Endothelial cell of umbilical vein (primary cell): ENCODE measurements at regions not wholly inside any gene's neighbourhood (a gene's known extent, or its start where the extent isn't known, plus 50 kb on each side); places are given as distances from the start of the nearest gene placed in this dataset.

Experiments used
- BruUV-seq: library from RNA; stranded (reverse); fragments of 400-500 nt; replicated peaks from 2 replicates; lab custom pipeline; 2021; lab: Mats Ljungman, UMichigan
- CTCF ChIA-PET: fragments of 300-600, 350-600 bp; sonication (Branson Sonifier 250); formaldehyde crosslinking; loops from one replicate; lab custom pipeline; 2021; ENCODE audit warnings: antibody characterized with exemption, inconsistent platforms; lab: Charles Lee
- POLR2A ChIA-PET: fragments of 300-600, 350-600 bp; sonication (Branson Sonifier 250); formaldehyde crosslinking; loops from one replicate; lab custom pipeline; 2021; ENCODE audit warnings: antibody characterized with exemption, inconsistent platforms; lab: Charles Lee
- DNase-seq: peaks from one replicate; pipeline ENCODE4 v3.0.0-alpha.2; 2011; ENCODE audit warnings: low read depth, low spot score
- FAIRE-seq: peaks from 2 replicates; lab custom pipeline; 2011; peaks lifted over from hg19 to GRCh38; lab: Jason Lieb, UNC
- H2AFZ ChIP-seq: 2 replicates; pipeline ENCODE4 v1.6.0; 2012; ENCODE audit warnings: low read depth, low read length, control low read depth, inconsistent platforms
- H3K27ac ChIP-seq: 2 replicates; pipeline ENCODE4 v1.5.1; 2011; ENCODE audit warnings: low read depth, mild to moderate bottlenecking, control low read depth, low read length, moderate library complexity; ENCODE audit not compliant: insufficient read depth
- H3K27me3 ChIP-seq, 2 experiments: 2 replicates each; pipeline versions ENCODE4 v1.6.0 to v1.6.1; 2011; ENCODE audit warnings: low read length in 2 of 2, mixed read lengths in 1 of 2; ENCODE audit not compliant: control insufficient read depth in 2 of 2, insufficient read depth in 2 of 2
- H3K36me3 ChIP-seq, 2 experiments: 2 replicates in 1 of 2; 3 replicates in 1 of 2; pipeline ENCODE4 v1.5.1; 2011; ENCODE audit warnings: low read length in 2 of 2, mild to moderate bottlenecking in 1 of 2, moderate library complexity in 1 of 2; ENCODE audit not compliant: control insufficient read depth in 2 of 2, insufficient read depth in 2 of 2; ENCODE audit errors: extremely low read depth in 1 of 2
- H3K4me1 ChIP-seq: 3 replicates; pipeline ENCODE4 v1.5.1; 2011; ENCODE audit warnings: mild to moderate bottlenecking, low read length; ENCODE audit not compliant: control insufficient read depth, insufficient read depth; ENCODE audit errors: extremely low read depth
- H3K4me2 ChIP-seq: 2 replicates; pipeline ENCODE4 v1.6.1; 2011; ENCODE audit warnings: low read length, control low read depth, mixed read lengths; ENCODE audit not compliant: insufficient read depth
- H3K4me3 ChIP-seq, 3 experiments: fragments of 200-600 bp in 1 of 3; sonication (generic), shearing (Covaris generic) in 1 of 3; replicated peaks in 1 of 3; 2 replicates each; pipeline ENCODE4 v1.5.1; 2011 to 2016; ENCODE audit warnings: control low read depth in 3 of 3, low read length in 3 of 3, mild to moderate bottlenecking in 2 of 3, inconsistent platforms in 1 of 3, low read depth in 1 of 3, moderate library complexity in 1 of 3; ENCODE audit not compliant: insufficient read depth in 1 of 3
- H3K79me2 ChIP-seq: 2 replicates; pipeline ENCODE4 v1.6.0; 2012; ENCODE audit warnings: low read length, inconsistent platforms; ENCODE audit not compliant: control insufficient read depth, insufficient read depth
- H3K9ac ChIP-seq: replicated peaks from 2 replicates; pipeline ENCODE3; 2011; ENCODE audit warnings: low read length, control low read depth; ENCODE audit not compliant: insufficient read depth; ENCODE audit errors: extremely low read depth
- H3K9me1 ChIP-seq: replicated peaks from 3 replicates; pipeline ENCODE4 v1.6.0; 2011; ENCODE audit warnings: mild to moderate bottlenecking, low read length; ENCODE audit not compliant: control insufficient read depth, insufficient read depth; ENCODE audit errors: extremely low read depth
- H3K9me3 ChIP-seq: replicated peaks from 2 replicates; pipeline ENCODE4 v1.5.1; 2012; ENCODE audit warnings: low read length, inconsistent platforms; ENCODE audit not compliant: control insufficient read depth, insufficient read depth
- H4K20me1 ChIP-seq: replicated peaks from 2 replicates; pipeline ENCODE3; 2011; ENCODE audit warnings: mild to moderate bottlenecking, low read length; ENCODE audit not compliant: control insufficient read depth, insufficient read depth; ENCODE audit errors: extremely low read depth
- CTCF ChIP-seq, 2 donors: IDR thresholded peaks; 1 replicate in 1 of 2; 2 replicates in 1 of 2; pipeline ENCODE4 v1.5.1; 2011; ENCODE audit warnings: low read length in 2 of 2, mild to moderate bottlenecking in 2 of 2, moderate library complexity in 2 of 2, control low read depth in 1 of 2, inconsistent platforms in 1 of 2, low read depth in 1 of 2; ENCODE audit not compliant: insufficient read depth in 1 of 2; ENCODE audit errors: extremely low read depth in 1 of 2
- EZH2 ChIP-seq: IDR thresholded peaks from 2 replicates; pipeline ENCODE4 v1.6.1; 2012; ENCODE audit warnings: borderline replicate concordance, low read depth, mild to moderate bottlenecking, moderate library complexity, low read length, inconsistent platforms; ENCODE audit not compliant: severe bottlenecking
- FOS ChIP-seq: IDR thresholded peaks from 2 replicates; pipeline ENCODE4 v1.6.1; 2011; ENCODE audit warnings: mild to moderate bottlenecking, low read length, moderate library complexity, borderline replicate concordance; ENCODE audit not compliant: insufficient read depth
- GATA2 ChIP-seq: IDR thresholded peaks from 2 replicates; pipeline ENCODE4 v1.7.0; 2011; ENCODE audit warnings: low read depth, mild to moderate bottlenecking, moderate library complexity, mixed read lengths, low read length; ENCODE audit not compliant: insufficient read length, insufficient read depth
- JUN ChIP-seq: IDR thresholded peaks from 2 replicates; pipeline ENCODE4 v1.6.1; 2011; ENCODE audit warnings: borderline replicate concordance, low read depth; ENCODE audit not compliant: insufficient read length, insufficient read depth
- MAX ChIP-seq: IDR thresholded peaks from 2 replicates; pipeline ENCODE4 v1.6.1; 2011; ENCODE audit not compliant: insufficient read depth, insufficient read length
- MYC ChIP-seq: IDR thresholded peaks from one replicate; pipeline ENCODE4 v1.6.1; 2011; ENCODE audit warnings: mild to moderate bottlenecking, low read depth, low read length
- POLR2A ChIP-seq: IDR thresholded peaks from 2 replicates; pipeline ENCODE4 v1.6.1; 2012; ENCODE audit warnings: low read depth, mild to moderate bottlenecking, control low read depth, low read length
- POLR2AphosphoS5 ChIP-seq: IDR thresholded peaks from 2 replicates; pipeline ENCODE4 v1.6.1; 2012; ENCODE audit warnings: low read depth, mild to moderate bottlenecking, control low read depth, low read length, moderate library complexity; ENCODE audit not compliant: insufficient read depth
- dilution Hi-C: fragments of 300-500 bp; cut with MboI; formaldehyde crosslinking; loops from one replicate; pipeline ENCODE4 v1.15.0; 2019; ENCODE audit warnings: low sequenced_read_pairs; ENCODE audit not compliant: extremely low pct_ligation_motif_present
- intact Hi-C: fragments of 100-400 bp; cut with micrococcal nuclease; formaldehyde crosslinking; loops from one replicate; pipeline ENCODE4 v1.10.0; 2022

- dilution Hi-C loops (no loop called here), intact Hi-C loops (no loop called here)
- DNase-seq (no peak), FAIRE-seq (no peak)
- no peak overlapping the region for H3K4me2 ChIP-seq
- BruUV-seq, result no TSS peak
- H2AFZ ChIP-seq, result no peak overlapping the region
- no peaks in the 10 kb centered on the region for H3K36me3 ChIP-seq
- no peak overlapping the region for H3K27ac ChIP-seq
- no peaks in the 10 kb centered on the region for H3K27me3 ChIP-seq
- POLR2A ChIA-PET, result no interaction called here
- H4K20me1 ChIP-seq, result no peaks in the 10 kb centered on the region
- H3K9me1 ChIP-seq, result no peaks in the 10 kb centered on the region
- CTCF ChIA-PET, result no interaction called here
- TF ChIP-seq JUN (no peak), MYC (no peak), FOS (no peak), GATA2 (no peak), POLR2A (no peak), CTCF (IDR thresholded peaks at IDR 0.05; ENCODE audit: extremely low read depth in 1 of 2, insufficient read depth in 1 of 2, low read depth in 1 of 2, low read length in 2 of 2) (no peak), POLR2AphosphoS5 (no peak), EZH2 (no peak), MAX (no peak)
- H3K9me3 ChIP-seq, result no peaks in the 10 kb centered on the region
- H3K79me2 ChIP-seq, result no peaks in the 10 kb centered on the region
- H3K9ac ChIP-seq, result no peak overlapping the region
- no peaks in the 10 kb centered on the region for H3K4me1 ChIP-seq
- H3K4me3 ChIP-seq, result no peak overlapping the region
These were observed 57.1 kb upstream of the RAB4A start for GRCh38 chr1:229213797-229214196.
